ENCODE measurements at regions not wholly inside any gene's neighbourhood (a gene's known extent, or its start where the extent isn't known, plus 50 kb on each side); places are given as distances from the start of the nearest gene placed in this dataset.

GRCh38 chr13:40031031-40031430 lies 375.6 kb downstream of the COG6 start:
- TF ChIP-seq CTCF (IDR thresholded peaks at IDR 0.05; ENCODE audit: insufficient read depth, low read depth, low read length) = no peak
- no peak for TF ChIP-seq EZH2 (IDR thresholded peaks at IDR 0.05; ENCODE audit: insufficient read depth, low read length)

Data from astrocyte (in vitro differentiated cells and primary cell).